ENCODE measurements at regions not wholly inside any gene's neighbourhood (a gene's known extent, or its start where the extent isn't known, plus 50 kb on each side); places are given as distances from the start of the nearest gene placed in this dataset.
"Not testable (repeated sequence)": the region's sequence is repeated elsewhere in the genome, so short reads cannot be mapped to it uniquely, and the experiment has no call there.

DNA sequence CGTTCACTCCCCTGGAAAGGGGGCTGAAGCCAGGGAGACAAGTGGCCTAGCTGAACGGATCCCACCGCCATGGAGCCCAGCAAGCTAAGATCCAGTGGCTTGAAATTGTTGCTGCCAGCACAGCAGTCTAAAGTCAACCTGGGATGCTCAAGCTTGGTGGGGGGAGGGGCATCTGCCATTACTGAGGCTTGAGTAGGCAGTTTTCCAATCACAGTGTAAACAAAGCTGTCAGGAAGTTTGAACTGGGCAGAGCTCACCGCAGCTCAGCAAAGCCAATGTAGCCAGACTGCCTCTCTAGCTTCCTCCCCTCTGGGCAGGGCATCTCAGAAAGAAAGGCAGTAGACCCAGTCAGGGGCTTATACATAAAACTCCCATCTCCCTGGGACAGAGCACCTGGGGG, 470.0 kb upstream of the DIAPH2 start:
- not testable (repeated sequence) for DNase-seq (ENCODE audit: low spot score)

GRCh38 chrX:96224279-96224678, 460.4 kb upstream of the DIAPH2 start:
- no peak for DNase-seq (ENCODE audit: low spot score)

- DNase-seq (ENCODE audit: low spot score): no peak
Measured at GRCh38 chrX:96244955-96245354, 439.7 kb upstream of the DIAPH2 start.

- DNase-seq (ENCODE audit: low spot score): no peak
Measured at GRCh38 chrX:96246436-96246835, 438.2 kb upstream of the DIAPH2 start.
